A549 (cell line): ENCODE measurements at regions not wholly inside any gene's neighbourhood (a gene's known extent, or its start where the extent isn't known, plus 50 kb on each side); places are given as distances from the start of the nearest gene placed in this dataset.

Source experiments
- CHD2 ChIP-seq: fragments of 150-350 bp; IDR thresholded peaks from 2 replicates; pipeline ENCODE4 v1.6.1; 2014; ENCODE audit warnings: low read length; ENCODE audit not compliant: partially characterized antibody
- CTCF ChIP-seq: fragments of >200 bp; sonication (Bioruptor Twin); formaldehyde crosslinking; IDR thresholded peaks from 3 replicates; pipeline ENCODE4 v1.5.1; 2016
- MAX ChIP-seq: IDR thresholded peaks from 2 replicates; pipeline ENCODE4 v1.6.1; 2012
- RAD21 ChIP-seq, 2 experiments: fragments of >200 bp in 1 of 2; sonication (Bioruptor Twin) in 1 of 2; formaldehyde crosslinking in 1 of 2; IDR thresholded peaks in 1 of 2; conservative IDR thresholded peaks in 1 of 2; 2 replicates in 1 of 2; 3 replicates in 1 of 2; pipeline ENCODE4 v1.6.1; 2012 to 2018; ENCODE audit warnings: inconsistent platforms in 1 of 2
- REST ChIP-seq: fragments of 200-600 bp; sonication (generic); IDR thresholded peaks from 2 replicates; pipeline ENCODE4 v1.6.1; 2016; ENCODE audit warnings: antibody characterized with exemption, mild to moderate bottlenecking, moderate library complexity
- TP53 ChIP-seq: fragments of 250-450 bp; sonication (Bioruptor Pico); IDR thresholded peaks from 2 replicates; pipeline ENCODE4 v1.5.0; 2021; ENCODE audit warnings: mild to moderate bottlenecking, moderate library complexity

GRCh38 chr11:69398529-69399492 lies 82.7 kb upstream of the LINC01488 start:
- TF ChIP-seq REST (no peak), CHD2 (no peak), RAD21 (conservative IDR thresholded peaks at IDR 0.05 in 1 of 2, IDR thresholded peaks at IDR 0.05 in 1 of 2) (no peak), TP53 (CRISPR knock-in tag) (no peak), CTCF (no peak), MAX (no peak)
